HG02798 (cell line): ENCODE measurements at regions not wholly inside any gene's neighbourhood (a gene's known extent, or its start where the extent isn't known, plus 50 kb on each side); places are given as distances from the start of the nearest gene placed in this dataset.
"Not testable (repeated sequence)": the region's sequence is repeated elsewhere in the genome, so short reads cannot be mapped to it uniquely, and the experiment has no call there.

ENCODE experiments used
- ATAC-seq: cut with Tn5 transposase; IDR thresholded peaks from one replicate; pipeline ENCODE4 v1.9.1; 2021; ENCODE audit warnings: mild to moderate bottlenecking; ENCODE audit not compliant: unreplicated experiment, poor library complexity

DNA sequence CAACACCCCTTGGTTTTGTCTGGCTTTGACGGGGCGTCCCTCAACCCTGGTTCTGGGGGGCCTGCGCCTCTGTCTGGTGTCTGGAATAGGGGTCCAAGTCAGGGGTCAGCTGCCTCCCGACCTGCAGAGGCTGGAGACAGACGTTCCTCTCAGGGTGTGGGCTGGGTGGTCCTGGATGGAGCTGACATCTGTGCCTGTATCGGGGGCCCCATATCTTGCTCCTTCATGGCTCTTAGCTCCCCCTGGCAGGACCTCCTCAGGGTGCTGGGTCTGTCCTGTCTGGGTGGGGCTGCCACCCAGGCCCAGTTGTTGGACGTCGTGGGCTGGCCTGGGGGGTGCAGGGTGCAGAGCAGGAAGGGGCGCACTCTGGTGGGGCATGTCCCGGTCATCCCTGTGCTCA, 374.8 kb downstream of the TMEM121 start:
- no peak for ATAC-seq

DNA sequence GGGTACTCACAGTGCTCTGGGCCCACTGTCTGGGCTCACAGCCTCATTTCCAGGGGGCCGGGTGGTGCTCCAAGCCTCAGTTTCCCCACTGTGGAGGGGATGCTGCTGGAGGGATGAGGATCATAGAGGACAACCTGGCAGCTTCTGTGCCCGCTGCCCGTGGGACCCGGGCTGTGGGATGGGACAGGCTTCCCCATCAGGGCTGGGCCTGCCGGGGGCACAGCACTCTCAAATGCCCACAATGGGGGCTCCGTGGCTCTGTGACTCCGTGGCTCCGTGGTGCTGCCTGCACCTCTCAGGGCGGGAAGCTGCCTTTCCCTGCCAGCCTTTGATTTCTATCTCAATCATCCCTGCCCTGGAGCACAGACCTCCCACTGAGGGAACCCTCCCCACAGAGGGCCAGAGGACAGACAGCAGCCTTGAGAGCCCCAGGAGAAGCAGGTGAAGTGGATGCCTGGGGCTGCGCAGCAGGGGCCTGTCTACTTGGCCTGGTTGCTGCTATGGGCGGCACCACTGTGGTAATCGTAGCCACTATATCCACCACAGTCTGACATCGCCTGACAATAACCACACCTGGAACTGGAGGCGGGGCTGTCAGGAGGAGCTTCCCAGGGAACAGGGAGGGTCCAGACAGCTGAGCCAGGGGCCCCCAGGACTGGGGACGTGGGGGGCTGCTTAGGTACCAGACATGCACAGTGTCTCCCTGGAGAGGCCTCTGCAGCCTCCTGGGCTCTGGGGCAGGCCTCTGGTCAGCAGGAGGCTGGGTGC, 375.9 kb downstream of the TMEM121 start:
- ATAC-seq, result no peak

- ATAC-seq, result not testable (repeated sequence)
These were observed 376.4 kb downstream of the TMEM121 start for GRCh38 chr14:105902899-105903165.

DNA sequence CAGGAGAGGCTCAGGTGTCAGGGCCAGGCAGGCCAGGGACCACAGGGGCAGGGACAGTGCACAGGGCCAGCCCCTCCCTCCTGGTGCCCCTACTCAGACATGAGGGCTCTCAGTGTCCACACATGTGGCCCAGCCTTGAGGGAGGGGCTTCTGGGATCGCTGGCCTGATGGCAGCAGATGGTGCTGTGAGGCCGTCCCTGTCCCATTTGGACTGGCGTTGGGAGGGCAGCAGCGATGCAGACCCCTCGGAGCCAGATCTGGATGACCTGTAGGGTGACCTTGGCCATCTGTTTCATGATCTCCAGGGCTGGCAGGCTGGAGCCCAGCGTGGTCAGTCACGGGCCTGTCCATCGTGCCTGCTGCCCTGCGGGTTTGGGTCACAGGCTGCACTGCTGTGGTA, 377.6 kb downstream of the TMEM121 start:
- no peak for ATAC-seq

DNA sequence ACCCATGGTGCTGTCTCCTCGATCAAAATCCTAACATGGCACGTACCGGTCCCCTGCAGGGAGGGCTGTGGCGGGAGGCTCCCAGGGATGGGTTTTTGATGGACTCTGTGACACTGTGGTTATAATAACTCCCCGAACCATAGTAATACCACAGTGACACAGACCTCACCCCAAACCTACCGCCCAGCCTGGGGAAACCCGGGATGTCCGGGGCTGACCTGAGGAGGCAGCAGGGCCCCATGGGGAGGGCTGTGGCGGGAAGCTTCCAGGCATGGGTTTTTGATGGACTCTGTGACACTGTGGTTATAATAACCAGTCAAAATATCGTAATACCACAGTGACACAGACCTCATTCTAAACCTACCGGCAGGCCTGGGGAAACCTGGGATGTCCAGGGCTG, 378.0 kb downstream of the TMEM121 start:
- ATAC-seq, result no peak

GRCh38 chr14:105905456-105905855, 379.1 kb downstream of the TMEM121 start:
- no peak for ATAC-seq

DNA sequence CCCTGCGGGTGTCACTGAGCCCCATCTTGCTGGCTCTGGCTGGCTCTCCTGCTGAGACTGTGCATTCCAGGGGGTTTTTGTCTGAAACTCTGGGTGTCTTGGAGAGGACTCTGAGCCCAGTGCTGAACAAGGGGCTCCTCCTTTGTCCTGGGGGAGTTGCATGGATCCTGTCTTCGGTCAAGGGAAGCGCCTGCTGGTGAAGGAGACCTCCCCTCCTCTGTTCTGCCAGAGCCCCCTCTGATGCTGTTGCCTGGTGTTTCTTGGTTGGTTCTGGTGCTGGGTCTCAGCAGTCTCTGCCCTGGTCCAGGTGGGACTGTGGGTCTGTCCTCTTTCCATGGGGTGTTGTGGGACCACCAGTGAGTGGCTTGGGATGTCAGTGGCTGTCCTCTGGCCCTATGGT, 380.9 kb downstream of the TMEM121 start:
- ATAC-seq, result no peak

DNA sequence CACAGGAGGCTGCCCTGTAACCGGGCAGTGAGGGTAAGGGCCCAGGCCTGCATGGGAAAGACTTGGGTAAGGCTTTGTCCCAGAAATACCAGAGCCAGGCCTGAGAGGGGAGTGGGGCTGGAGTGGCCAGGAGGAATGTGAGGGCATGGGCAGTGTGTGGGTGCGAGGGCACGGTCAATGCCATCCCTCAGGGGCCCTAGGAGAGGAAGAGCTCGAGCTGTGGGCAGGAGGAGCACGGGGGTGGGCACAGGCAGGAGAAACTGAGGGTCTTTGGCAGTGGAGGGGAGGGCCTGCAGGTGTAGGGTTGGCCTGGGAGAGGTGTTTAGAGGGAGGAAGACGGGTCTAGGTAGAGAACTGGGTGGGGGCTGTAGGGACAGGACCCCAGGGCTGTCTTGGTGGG, 381.6 kb downstream of the TMEM121 start:
- no peak for ATAC-seq

GRCh38 chr14:105908481-105908911, 382.1 kb downstream of the TMEM121 start:
- ATAC-seq, result no peak

- no peak for ATAC-seq
These were observed 382.9 kb downstream of the TMEM121 start for GRCh38 chr14:105909046-105909827.

GRCh38 chr14:105909828-105910120, 383.4 kb downstream of the TMEM121 start:
- ATAC-seq, result not testable (repeated sequence)

DNA sequence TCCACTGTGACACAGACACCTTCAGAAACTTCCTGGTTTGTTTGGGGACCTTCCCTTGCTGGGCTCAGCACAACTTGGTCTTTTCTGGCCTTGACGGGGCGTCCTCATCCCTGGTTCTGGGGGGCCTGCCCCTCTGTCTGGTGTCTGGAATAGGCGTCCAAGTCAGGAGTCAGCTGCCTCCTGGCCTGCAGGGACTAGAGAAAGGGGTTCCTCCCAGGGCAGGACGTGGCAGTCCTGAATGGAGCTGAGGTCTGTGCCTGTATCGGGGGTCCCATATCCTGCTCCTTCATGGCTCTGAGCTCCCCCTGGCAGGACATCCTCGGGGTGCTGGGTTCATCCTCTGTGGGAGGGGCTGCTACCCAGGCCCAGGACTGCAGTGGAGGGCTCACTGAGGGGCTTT, 384.0 kb downstream of the TMEM121 start:
- no peak for ATAC-seq

- ATAC-seq, result no peak
These were observed 384.8 kb downstream of the TMEM121 start for GRCh38 chr14:105911006-105911847.

- ATAC-seq, result not testable (repeated sequence)
These were observed 385.5 kb downstream of the TMEM121 start for GRCh38 chr14:105911848-105912292.

DNA sequence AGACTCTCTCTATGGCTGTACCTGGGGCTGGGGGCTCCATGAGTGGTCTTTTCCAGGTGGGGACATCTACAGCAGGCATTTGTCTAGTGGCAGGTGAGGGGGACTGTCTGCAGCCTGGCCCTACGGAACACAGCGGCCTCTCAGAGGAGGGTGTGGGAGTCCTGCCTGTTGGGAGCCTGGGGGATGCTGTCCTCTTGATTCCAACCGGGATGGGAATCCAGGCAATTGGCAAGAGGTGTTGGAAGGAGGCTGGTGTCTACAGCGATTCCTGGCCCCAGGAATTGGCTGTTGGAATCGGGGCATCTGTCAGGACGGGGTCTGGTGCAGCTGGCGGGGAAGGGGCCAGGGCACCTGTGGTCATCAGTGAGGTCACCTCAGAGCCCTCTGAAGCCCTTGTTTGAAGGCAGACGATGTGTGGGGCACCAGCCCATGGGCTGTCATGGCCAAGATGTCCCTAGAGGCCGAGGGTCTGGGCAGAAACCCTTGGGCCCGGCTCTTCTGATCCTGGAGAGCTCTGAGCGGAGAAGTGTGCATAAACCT, 386.3 kb downstream of the TMEM121 start:
- no peak for ATAC-seq

- ATAC-seq, result no peak
These were observed 386.8 kb downstream of the TMEM121 start for GRCh38 chr14:105913221-105913620.

- no peak for ATAC-seq
These were observed 387.5 kb downstream of the TMEM121 start for GRCh38 chr14:105913861-105914260.

DNA sequence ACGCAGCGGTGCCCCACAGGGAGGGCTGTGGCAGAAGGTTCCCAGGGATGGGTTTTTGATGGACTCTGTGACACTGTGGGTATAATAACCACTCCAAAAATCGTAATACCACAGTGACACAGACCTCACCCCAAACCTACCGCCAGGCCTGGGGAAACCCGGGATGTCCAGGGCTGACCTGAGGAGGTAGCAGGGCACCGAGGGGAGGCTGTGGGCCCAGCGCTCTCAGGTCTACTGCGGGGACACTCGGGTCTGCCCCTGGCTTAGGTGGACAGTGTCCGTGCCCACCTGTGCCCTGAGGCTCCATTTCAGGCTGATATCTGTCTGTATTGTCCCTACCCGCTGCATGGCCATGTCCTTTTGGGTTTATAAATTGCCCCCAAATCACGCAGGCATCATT, 387.9 kb downstream of the TMEM121 start:
- not testable (repeated sequence) for ATAC-seq

DNA sequence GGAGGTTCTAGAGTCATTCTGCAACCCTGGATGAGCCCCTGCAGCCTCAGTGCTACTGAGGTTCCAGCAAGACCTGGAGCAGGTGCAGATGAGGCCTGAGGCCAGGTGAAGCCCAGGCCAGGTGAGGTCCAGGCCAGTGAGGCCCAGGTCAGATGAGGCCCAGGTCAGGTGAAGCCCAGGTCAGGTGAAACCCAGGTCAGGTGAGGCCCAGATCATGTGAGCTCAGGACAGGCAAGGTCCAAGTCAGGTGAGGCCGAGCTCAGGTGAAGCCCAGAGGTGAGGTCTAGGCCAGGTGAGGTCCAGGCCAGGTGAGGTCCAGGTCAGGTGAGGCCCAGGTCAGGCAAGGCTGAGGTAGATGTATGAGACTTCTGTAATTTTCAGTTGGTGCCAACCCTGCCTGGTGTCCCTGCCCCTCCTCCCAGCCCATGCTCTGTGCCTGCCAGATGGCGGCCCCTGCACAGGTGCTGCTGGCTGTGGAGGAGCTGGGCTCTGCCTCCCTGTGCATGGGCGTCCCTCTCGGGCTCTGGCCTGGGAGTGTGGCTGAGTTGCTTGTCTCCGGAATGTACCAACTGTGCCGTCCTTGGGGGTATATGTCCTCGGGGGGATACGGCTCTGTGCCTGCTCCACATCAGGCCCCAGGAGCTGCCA, 388.5 kb downstream of the TMEM121 start:
- ATAC-seq, result no peak

GRCh38 chr14:105915546-105915945, 389.2 kb downstream of the TMEM121 start:
- not testable (repeated sequence) for ATAC-seq
